NCI-H2196 treated with DMSO at 0.1 percent for 48 hours (cell line): ENCODE measurements at regions not wholly inside any gene's neighbourhood (a gene's known extent, or its start where the extent isn't known, plus 50 kb on each side); places are given as distances from the start of the nearest gene placed in this dataset.

Source experiments
- DNase-seq: peaks from one replicate; lab custom pipeline; 2025; ENCODE audit not compliant: unreplicated experiment; lab: John Stamatoyannopoulos, UW

GRCh38 chr11:127461241-127462064 lies 460.9 kb upstream of the KIRREL3 start:
- DNase-seq, result no peak

DNA sequence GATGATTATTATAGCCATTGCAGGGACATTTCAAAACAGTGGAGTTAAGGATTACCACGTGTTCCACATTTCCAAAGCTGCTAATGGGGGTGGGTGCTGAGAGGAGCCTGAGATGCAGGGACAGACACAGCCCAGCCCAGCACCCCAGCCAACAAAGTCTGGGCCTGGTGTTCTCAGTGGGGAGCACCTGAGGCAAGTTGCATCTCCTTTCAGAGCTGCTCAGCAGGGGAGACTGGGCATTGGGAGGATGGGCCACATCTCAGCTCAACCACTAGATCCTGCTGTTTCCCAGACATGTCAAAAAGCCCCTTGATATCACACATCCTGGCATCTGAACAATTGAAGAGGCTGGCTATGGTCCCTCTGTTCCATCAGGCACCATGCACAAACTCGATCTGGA lies 458.0 kb upstream of the KIRREL3 start:
- DNase-seq, result no peak

- no peak for DNase-seq
Observed at GRCh38 chr11:127454856-127455255, 454.3 kb upstream of the KIRREL3 start.

- no peak for DNase-seq
Observed at GRCh38 chr11:127452533-127452932, 452.0 kb upstream of the KIRREL3 start.

DNA sequence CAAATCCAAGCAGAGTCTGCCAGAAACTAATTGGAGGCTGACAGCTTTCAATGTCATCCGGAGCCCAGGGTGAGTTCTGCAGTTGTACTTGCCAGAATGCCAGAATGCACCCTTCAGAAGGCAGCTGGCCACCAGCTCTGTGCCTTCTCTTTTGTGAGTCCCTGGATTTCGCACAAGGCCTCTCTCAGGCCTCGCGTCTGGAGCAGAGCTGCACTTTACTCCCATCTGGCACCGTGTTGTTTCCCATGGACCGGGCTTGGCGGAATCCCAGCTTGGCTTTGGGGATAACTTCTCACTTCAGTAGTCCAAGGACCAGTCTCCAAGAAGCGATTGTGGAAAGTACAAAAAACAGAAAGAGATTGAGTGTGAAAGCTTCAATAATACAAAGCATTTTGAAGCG lies 451.3 kb upstream of the KIRREL3 start:
- no peak for DNase-seq

DNA sequence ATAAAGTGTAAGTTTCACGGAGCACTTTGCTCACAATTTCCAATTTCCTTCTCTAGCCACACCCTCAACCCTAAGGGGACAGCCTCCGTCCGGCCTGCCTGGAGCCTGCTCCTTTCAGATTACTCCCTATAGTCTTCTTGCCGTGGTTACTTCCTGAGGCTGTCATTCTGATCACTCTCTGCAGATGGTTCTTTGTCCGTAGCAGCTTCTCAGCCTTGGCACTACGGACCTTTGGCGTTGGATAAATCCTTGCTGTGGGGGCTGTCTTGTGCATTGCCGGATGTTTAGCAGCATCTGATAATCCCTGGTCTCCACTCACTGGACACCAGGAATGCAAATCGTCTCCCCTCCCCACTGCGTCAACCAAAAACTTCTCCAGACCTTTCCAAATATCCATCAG lies 447.5 kb upstream of the KIRREL3 start:
- no peak for DNase-seq

- no peak for DNase-seq
Observed at GRCh38 chr11:127445476-127445875, 444.9 kb upstream of the KIRREL3 start.

- no peak for DNase-seq
Observed at GRCh38 chr11:127443297-127443696, 442.7 kb upstream of the KIRREL3 start.

DNA sequence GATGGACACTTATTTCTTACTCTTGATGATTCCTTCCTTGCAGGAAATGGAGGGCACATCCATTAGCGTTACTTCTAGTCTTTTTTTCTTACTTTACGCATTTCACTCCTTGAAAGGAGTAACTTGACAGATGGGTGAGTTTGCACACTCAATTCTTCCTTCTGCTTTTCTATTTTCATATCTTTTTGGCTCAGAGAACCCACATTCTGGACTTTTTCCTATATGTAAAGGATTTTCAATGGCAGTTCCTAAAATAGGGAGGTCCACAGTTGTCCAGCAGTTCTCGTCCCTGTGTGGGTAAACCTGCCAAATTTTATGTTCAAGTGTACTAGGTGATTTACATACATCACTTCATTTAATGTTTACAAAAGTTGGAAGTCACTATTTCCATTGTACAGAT lies 440.0 kb upstream of the KIRREL3 start:
- DNase-seq, result no peak

- DNase-seq, result no peak
Observed at GRCh38 chr11:127425281-127425680, 424.7 kb upstream of the KIRREL3 start.

GRCh38 chr11:127424661-127425060 lies 424.1 kb upstream of the KIRREL3 start:
- no peak for DNase-seq

- DNase-seq, result no peak
Observed at GRCh38 chr11:127420139-127420538, 419.6 kb upstream of the KIRREL3 start.

DNA sequence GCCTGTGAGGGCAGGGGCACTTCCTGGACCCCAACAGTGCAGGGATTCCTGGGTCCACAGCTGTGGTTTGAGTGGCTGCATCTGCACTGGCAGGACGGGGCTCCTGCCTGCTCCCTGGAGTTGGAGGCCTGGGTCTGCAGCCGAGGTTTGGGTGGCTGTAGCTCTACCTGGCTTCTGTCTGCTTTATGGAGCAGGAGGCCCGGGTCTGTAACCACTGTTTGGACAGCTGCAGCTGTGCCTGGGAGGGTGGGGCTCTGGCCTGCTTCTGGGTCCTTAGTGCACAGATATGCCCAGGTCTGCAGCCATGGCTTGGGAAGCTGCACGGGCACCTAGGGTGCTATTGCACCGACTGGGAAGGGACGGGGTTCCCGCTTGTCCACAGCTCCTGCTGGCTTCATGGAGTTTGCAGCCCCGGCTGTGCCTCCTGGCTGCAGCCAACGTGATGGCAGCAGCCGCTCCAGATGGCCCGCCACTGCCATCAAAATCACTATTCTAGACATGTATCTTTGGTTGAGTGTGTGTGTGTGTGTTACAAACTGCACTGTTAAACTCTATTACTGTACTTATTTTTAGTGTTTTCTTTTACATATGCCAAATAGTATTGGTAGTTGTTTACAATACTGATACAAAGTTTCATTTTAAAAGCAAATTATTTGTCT lies 412.3 kb upstream of the KIRREL3 start:
- DNase-seq, result no peak

- no peak for DNase-seq
Observed at GRCh38 chr11:127412234-127412633, 411.7 kb upstream of the KIRREL3 start.

DNA sequence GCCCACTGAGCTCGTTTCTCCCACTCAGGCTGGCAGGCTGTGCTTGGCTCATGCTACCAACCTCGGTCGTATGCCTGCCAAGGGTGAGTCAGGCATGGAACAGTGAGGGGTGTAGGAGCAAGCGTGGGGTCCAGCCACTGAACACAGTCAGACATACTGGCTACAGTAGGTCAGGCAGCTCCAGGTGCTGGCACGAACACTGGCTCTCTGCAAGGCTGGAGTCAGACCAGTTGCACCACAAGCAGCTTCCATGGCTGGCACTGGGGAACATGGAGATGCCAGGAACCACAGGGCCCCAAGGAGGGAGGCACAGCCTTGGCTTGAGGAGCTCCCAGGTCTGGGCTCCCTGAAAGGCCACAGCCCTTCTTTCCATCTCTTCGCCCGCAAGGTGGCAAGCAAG lies 410.7 kb upstream of the KIRREL3 start:
- DNase-seq, result no peak

- no peak for DNase-seq
Observed at GRCh38 chr11:127395034-127395433, 394.5 kb upstream of the KIRREL3 start.

DNA sequence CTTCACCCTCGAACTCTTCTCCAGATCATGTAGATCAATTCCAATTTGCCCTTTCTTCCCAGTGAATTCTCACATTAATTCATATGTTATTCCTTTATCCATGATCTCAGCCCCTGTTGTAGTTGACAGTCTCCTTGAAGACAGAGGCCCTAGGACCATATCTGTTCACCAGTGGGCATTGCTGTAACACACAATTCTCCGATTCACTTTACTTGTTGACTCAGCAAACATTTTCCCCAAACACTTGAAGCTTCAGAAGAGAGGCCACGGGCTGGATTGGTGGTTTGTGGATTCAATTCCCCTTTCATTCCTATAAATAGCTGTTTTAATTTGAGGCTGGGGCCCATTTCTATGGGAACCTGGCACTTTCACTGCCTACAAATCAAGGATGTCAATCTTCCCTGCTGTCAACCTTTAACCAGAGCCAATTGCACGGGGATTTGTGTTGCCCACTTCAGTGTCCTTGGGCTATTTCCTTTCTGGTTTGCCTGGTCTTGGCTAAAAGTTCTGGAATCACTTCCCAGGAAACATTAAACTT lies 393.0 kb upstream of the KIRREL3 start:
- no peak for DNase-seq

- no peak for DNase-seq
Observed at GRCh38 chr11:127392575-127392974, 392.0 kb upstream of the KIRREL3 start.

GRCh38 chr11:127390465-127390864 lies 389.9 kb upstream of the KIRREL3 start:
- DNase-seq, result no peak

- no peak for DNase-seq
Observed at GRCh38 chr11:127385071-127385470, 384.5 kb upstream of the KIRREL3 start.

GRCh38 chr11:127383026-127383425 lies 382.5 kb upstream of the KIRREL3 start:
- no peak for DNase-seq

DNA sequence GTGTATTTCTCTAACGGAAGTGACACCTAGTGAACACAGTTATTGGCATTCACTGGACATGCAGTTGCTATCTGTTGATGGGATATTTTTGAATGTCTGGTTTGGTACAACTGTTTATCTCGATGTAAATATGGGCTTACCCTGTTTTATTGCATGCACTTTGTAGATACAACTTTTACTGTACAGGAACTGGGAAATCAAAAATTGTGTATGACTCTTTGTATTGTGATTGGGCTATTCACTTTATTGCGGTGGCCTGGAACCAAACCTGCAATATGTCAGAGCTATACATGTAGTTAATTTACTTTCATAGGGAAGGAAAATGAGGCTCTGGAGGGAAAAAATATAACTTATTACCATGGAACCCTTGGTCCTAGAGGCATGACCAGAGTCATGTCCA lies 380.7 kb upstream of the KIRREL3 start:
- DNase-seq, result no peak
